PC-9 (cell line): ENCODE measurements at regions not wholly inside any gene's neighbourhood (a gene's known extent, or its start where the extent isn't known, plus 50 kb on each side); places are given as distances from the start of the nearest gene placed in this dataset.

ENCODE experiments used
- BruUV-seq: library from RNA; stranded (reverse); fragments of 400-500 nt; replicated peaks from 2 replicates; lab custom pipeline; 2021; lab: Mats Ljungman, UMichigan
- CTCF ChIA-PET: fragments of 300-600 bp; sonication (Branson Sonifier 250); formaldehyde crosslinking; loops from one replicate; lab custom pipeline; 2022; ENCODE audit warnings: antibody characterized with exemption; lab: Charles Lee
- POLR2A ChIA-PET: fragments of 300-600 bp; sonication (Branson Sonifier 250); formaldehyde crosslinking; loops from one replicate; lab custom pipeline; 2022; ENCODE audit warnings: antibody characterized with exemption; ENCODE audit not compliant: unreplicated experiment; lab: Charles Lee
- DNase-seq, 2 experiments: peaks; one replicate each; pipeline versions ENCODE4 v3.0.0 to v3.0.0-alpha.2; 2015 to 2022; ENCODE audit warnings: mixed read lengths in 1 of 2
- H2AFZ ChIP-seq: fragments of 200-600 bp; sonication (generic); 2 replicates; pipeline ENCODE4 v1.8.1; 2017; ENCODE audit warnings: antibody characterized with exemption
- H3F3A ChIP-seq: fragments of 200-600 bp; sonication (generic); 2 replicates; pipeline ENCODE4 v1.8.1; 2017; ENCODE audit warnings: antibody characterized with exemption, mild to moderate bottlenecking, low read depth; ENCODE audit not compliant: insufficient read depth
- H3K27ac ChIP-seq: fragments of 200-600 bp; sonication (generic); 2 replicates; pipeline ENCODE4 v1.6.1; 2016; ENCODE audit warnings: mixed run types
- H3K27me3 ChIP-seq: fragments of 200-600 bp; sonication (generic); 2 replicates; pipeline ENCODE4 v1.6.1; 2016; ENCODE audit warnings: low read depth, mixed run types; ENCODE audit not compliant: insufficient read depth
- H3K36me3 ChIP-seq: fragments of 200-600 bp; sonication (generic); 2 replicates; pipeline ENCODE4 v1.6.1; 2016; ENCODE audit warnings: low read depth, mixed run types
- H3K4me1 ChIP-seq: fragments of 200-600 bp; sonication (generic); replicated peaks from 2 replicates; pipeline ENCODE4 v1.6.1; 2016; ENCODE audit warnings: mixed run types; ENCODE audit not compliant: insufficient read depth
- H3K4me2 ChIP-seq: fragments of 200-600 bp; sonication (generic); 2 replicates; pipeline ENCODE4 v1.6.1; 2017; ENCODE audit warnings: mixed run types
- H3K4me3 ChIP-seq: fragments of 200-600 bp; sonication (generic); 2 replicates; pipeline ENCODE4 v1.6.1; 2016; ENCODE audit warnings: mixed run types
- H3K79me2 ChIP-seq: fragments of 200-600 bp; sonication (generic); 2 replicates; pipeline ENCODE4 v1.6.1; 2017; ENCODE audit warnings: low read depth, mixed run types
- H3K9me2 ChIP-seq: fragments of 200-600 bp; sonication (generic); 2 replicates; pipeline ENCODE4 v1.8.1; 2017; ENCODE audit warnings: mild to moderate bottlenecking; ENCODE audit not compliant: insufficient read depth
- H3K9me3 ChIP-seq: fragments of 200-600 bp; sonication (generic); 2 replicates; pipeline ENCODE4 v1.8.1; 2016; ENCODE audit warnings: low read depth; ENCODE audit not compliant: insufficient read depth
- H4K20me1 ChIP-seq: fragments of 200-600 bp; sonication (generic); 2 replicates; pipeline ENCODE4 v1.8.1; 2017; ENCODE audit not compliant: insufficient read depth
- EZH2 ChIP-seq: fragments of 200-600 bp; sonication (generic); IDR thresholded peaks from 2 replicates; pipeline ENCODE4 v1.8.0; 2017; ENCODE audit warnings: antibody characterized with exemption, low read depth
- intact Hi-C: fragments of 100-400 bp; cut with micrococcal nuclease; formaldehyde crosslinking; loops from one replicate; pipeline ENCODE4 v1.10.0; 2022; ENCODE audit not compliant: unreplicated experiment
- TF ChIP-seq, protein P1 (sequence below): fragments of 200-600 bp; sonication (generic); conservative IDR thresholded peaks from 2 replicates; pipeline ENCODE4 v1.6.1; 2017; ENCODE audit warnings: mixed run types, antibody characterized with exemption, mild to moderate bottlenecking, moderate library complexity

DNA sequence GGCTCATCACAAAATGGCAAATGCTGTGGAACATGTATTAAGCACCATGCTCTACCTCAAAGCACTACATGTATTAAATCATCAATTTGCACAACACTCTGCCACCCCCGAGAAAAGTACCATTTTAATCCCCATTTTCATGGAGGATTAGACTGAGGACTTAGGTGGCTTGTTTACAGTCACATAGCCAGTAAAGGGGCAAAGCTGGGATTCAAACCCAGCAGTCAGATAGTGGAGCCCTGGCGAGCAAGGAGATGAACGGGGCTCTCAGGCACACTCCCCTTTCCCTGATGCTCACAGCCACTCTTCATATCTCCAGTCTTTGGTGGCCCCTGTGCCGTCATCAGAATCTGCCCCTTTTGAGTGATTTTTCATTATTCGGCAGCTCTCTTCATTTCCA, 262.9 kb downstream of the DIRAS2 start:
- no peaks in the 10 kb centered on the region for H3K9me3 ChIP-seq
- no peak overlapping the region for H3K4me3 ChIP-seq
- DNase-seq: no peak
- no peaks in the 10 kb centered on the region for H3K9me2 ChIP-seq
- H3K4me1 ChIP-seq: no peaks in the 10 kb centered on the region
- intact Hi-C loops: no loop called here
- ChIA-PET CTCF (no interaction called here), POLR2A (no interaction called here)
- H2AFZ ChIP-seq: no peak overlapping the region
- H3K79me2 ChIP-seq: no peaks in the 10 kb centered on the region
- H3F3A ChIP-seq: no peaks in the 10 kb centered on the region
- no TSS peak for BruUV-seq
- no peaks in the 10 kb centered on the region for H3K27me3 ChIP-seq
- H4K20me1 ChIP-seq: no peaks in the 10 kb centered on the region
- TF ChIP-seq EZH2: no peak
- H3K27ac ChIP-seq: no peak overlapping the region
- no peak overlapping the region for H3K4me2 ChIP-seq
- H3K36me3 ChIP-seq: no peaks in the 10 kb centered on the region

DNA sequence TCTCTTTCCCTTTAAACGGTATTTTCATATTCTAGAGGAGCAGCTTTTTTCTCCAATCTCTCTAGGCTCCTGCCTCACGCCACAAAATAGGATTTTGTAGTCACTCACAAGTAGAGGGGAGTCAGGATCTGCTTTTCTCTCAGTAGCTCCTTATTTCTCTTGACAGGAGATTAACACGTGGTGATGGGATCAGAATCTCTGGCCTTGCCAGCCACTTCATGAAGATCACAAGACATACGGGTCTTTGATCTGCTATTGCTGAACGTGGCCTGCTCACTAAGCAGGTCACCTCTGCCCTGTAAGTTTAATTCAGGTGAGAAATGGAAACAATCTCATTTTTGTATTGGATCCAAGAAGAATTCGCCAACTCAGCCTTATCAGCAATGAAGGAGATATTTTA, 257.5 kb downstream of the DIRAS2 start:
- intact Hi-C loops: no loop called here
- Histone ChIP-seq H3K9me2 (no peaks in the 10 kb centered on the region), H3K9me3 (no peaks in the 10 kb centered on the region), H3K36me3 (no peaks in the 10 kb centered on the region), H3K27ac (no peak overlapping the region), H3K27me3 (no peaks in the 10 kb centered on the region), H3F3A (no peaks in the 10 kb centered on the region), H3K4me1 (no peaks in the 10 kb centered on the region), H3K4me2 (no peak overlapping the region), H2AFZ (no peak overlapping the region), H3K4me3 (no peak overlapping the region), H3K79me2 (no peaks in the 10 kb centered on the region), H4K20me1 (no peaks in the 10 kb centered on the region)
- TF ChIP-seq EZH2: no peak
- TF ChIP-seq, protein P1, sequence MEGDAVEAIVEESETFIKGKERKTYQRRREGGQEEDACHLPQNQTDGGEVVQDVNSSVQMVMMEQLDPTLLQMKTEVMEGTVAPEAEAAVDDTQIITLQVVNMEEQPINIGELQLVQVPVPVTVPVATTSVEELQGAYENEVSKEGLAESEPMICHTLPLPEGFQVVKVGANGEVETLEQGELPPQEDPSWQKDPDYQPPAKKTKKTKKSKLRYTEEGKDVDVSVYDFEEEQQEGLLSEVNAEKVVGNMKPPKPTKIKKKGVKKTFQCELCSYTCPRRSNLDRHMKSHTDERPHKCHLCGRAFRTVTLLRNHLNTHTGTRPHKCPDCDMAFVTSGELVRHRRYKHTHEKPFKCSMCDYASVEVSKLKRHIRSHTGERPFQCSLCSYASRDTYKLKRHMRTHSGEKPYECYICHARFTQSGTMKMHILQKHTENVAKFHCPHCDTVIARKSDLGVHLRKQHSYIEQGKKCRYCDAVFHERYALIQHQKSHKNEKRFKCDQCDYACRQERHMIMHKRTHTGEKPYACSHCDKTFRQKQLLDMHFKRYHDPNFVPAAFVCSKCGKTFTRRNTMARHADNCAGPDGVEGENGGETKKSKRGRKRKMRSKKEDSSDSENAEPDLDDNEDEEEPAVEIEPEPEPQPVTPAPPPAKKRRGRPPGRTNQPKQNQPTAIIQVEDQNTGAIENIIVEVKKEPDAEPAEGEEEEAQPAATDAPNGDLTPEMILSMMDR: no peak
- CTCF ChIA-PET: no interaction called here
- no TSS peak for BruUV-seq
- POLR2A ChIA-PET: interaction anchor here (0.6 kb wide), 1 partner anchor 33 kb away, joined by 5 read pairs; no protein-coding TSS in a partner anchor
- DNase-seq: no peak

DNA sequence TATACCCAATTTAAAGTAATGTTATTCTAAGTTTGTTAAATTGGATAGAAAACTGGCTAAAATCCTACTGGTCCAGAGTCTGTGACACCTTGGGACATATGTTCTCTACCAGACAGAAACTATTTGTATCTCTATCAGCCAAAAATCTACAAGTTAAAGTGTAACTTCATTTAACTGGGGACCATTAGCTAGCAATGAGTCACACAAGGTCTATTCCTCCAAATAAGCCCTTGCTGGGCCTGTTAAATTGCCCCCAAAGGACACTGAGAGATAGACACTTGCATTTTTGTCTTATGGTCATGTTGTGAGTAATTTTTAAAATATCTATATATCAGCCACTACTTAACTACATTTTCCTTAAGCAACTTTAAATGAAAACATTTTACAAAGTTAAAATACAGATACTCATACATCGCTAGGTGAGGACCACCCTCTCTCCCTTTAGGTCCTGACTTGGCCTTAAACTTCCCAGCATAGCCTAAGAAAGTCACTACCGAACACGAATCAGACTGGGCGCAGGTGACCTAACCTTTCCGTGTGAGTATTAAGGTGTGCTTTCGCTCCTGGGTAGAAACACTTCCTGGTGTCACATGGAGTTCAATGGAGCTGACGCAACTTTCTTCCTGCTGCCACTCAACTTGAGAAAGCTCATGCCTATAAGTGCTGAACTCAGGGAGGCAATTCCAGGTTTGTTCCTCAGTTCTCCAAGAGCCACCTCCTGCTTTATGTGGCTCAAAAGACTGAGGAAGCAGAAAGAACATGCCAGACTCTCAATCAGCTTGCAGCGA, 249.1 kb downstream of the DIRAS2 start:
- intact Hi-C loops: no loop called here
- Histone ChIP-seq H3K9me2 (no peaks in the 10 kb centered on the region), H3K27me3 (no peaks in the 10 kb centered on the region), H3K27ac (peak overlapping the region; percentile 18; the same call in 1 of the 2 replicates), H3K4me2 (no peak overlapping the region), H3K4me3 (no peak overlapping the region), H2AFZ (peak overlapping the region; percentile 55; the same call in 1 of the 2 replicates), H4K20me1 (no peaks in the 10 kb centered on the region), H3K36me3 (no peaks in the 10 kb centered on the region), H3K9me3 (no peaks in the 10 kb centered on the region), H3K4me1 (0 out of 2 replicates have a peak, but pooled peaks cover 6% of the 10 kb centered on the region), H3K79me2 (no peaks in the 10 kb centered on the region), H3F3A (no peaks in the 10 kb centered on the region)
- DNase-seq: peak; percentile 34 to 75
- TF ChIP-seq EZH2: no peak
- TF ChIP-seq, protein P1: no peak
- CTCF ChIA-PET: no interaction called here
- BruUV-seq: TSS peak; percentile 70
- POLR2A ChIA-PET: interaction anchor here (0.6 kb wide), 1 partner anchor 37 kb away, joined by 4 read pairs; no protein-coding TSS in a partner anchor
